ENCODE measurements at regions not wholly inside any gene's neighbourhood (a gene's known extent, or its start where the extent isn't known, plus 50 kb on each side); places are given as distances from the start of the nearest gene placed in this dataset.

GRCh38 chr4:120348948-120349347 is 282.3 kb upstream of the MAD2L1 start:
- Histone ChIP-seq H3K4me3 (no peak overlapping the region), H3K36me3 (no peaks in the 10 kb centered on the region), H3K9me3 (no peaks in the 10 kb centered on the region), H3K27ac (no peak overlapping the region), H3K4me1 (no peaks in the 10 kb centered on the region), H3K27me3 (no peaks in the 10 kb centered on the region)
- DNase-seq (ENCODE audit: low spot score), result no peak
- no peak for TF ChIP-seq CTCF (IDR thresholded peaks at IDR 0.05)

- no peaks in the 10 kb centered on the region for H3K27me3 ChIP-seq
- no peak for TF ChIP-seq CTCF (IDR thresholded peaks at IDR 0.05)
- H3K9me3 ChIP-seq, result no peaks in the 10 kb centered on the region
- DNase-seq (ENCODE audit: low spot score), result no peak
- H3K4me1 ChIP-seq, result no peaks in the 10 kb centered on the region
- no peak overlapping the region for H3K4me3 ChIP-seq
- no peak overlapping the region for H3K27ac ChIP-seq
- H3K36me3 ChIP-seq, result no peaks in the 10 kb centered on the region
Measured at GRCh38 chr4:120348521-120348920, 281.9 kb upstream of the MAD2L1 start.

GRCh38 chr4:120331486-120332370 is 265.1 kb upstream of the MAD2L1 start:
- no peak for DNase-seq (ENCODE audit: low spot score)
- H3K27me3 ChIP-seq, result no peaks in the 10 kb centered on the region
- H3K36me3 ChIP-seq, result no peaks in the 10 kb centered on the region
- no peak for TF ChIP-seq CTCF (IDR thresholded peaks at IDR 0.05)
- no peaks in the 10 kb centered on the region for H3K4me1 ChIP-seq
- no peak overlapping the region for H3K4me3 ChIP-seq
- no peaks in the 10 kb centered on the region for H3K9me3 ChIP-seq
- no peak overlapping the region for H3K27ac ChIP-seq

- no peak for TF ChIP-seq CTCF (IDR thresholded peaks at IDR 0.05)
- no peak for DNase-seq (ENCODE audit: low spot score)
- H3K27ac ChIP-seq, result no peak overlapping the region
Measured at GRCh38 chr4:120329386-120329785, 262.7 kb upstream of the MAD2L1 start.

GRCh38 chr4:120327276-120327675 is 260.6 kb upstream of the MAD2L1 start:
- TF ChIP-seq CTCF (IDR thresholded peaks at IDR 0.05), result no peak
- DNase-seq (ENCODE audit: low spot score), result no peak

More at GRCh38 chr4:120329386-120329785, 262.7 kb upstream of the MAD2L1 start:
- Histone ChIP-seq H3K9me3 (no peaks in the 10 kb centered on the region), H3K27me3 (no peaks in the 10 kb centered on the region), H3K36me3 (no peaks in the 10 kb centered on the region), H3K4me1 (no peaks in the 10 kb centered on the region), H3K4me3 (no peak overlapping the region)

More at GRCh38 chr4:120327276-120327675, 260.6 kb upstream of the MAD2L1 start:
- Histone ChIP-seq H3K4me1 (no peaks in the 10 kb centered on the region), H3K27me3 (no peaks in the 10 kb centered on the region), H3K27ac (no peak overlapping the region), H3K9me3 (no peaks in the 10 kb centered on the region), H3K36me3 (no peaks in the 10 kb centered on the region), H3K4me3 (no peak overlapping the region)

All from right atrium auricular region (tissue), 2 donors.